PC-3 (cell line): ENCODE measurements at regions not wholly inside any gene's neighbourhood (a gene's known extent, or its start where the extent isn't known, plus 50 kb on each side); places are given as distances from the start of the nearest gene placed in this dataset.

Experiments used
- CTCF ChIP-seq: fragments of 300-600 bp; sonication (generic); conservative IDR thresholded peaks from 2 replicates; pipeline ENCODE4 v1.5.1; 2017; ENCODE audit warnings: antibody characterized with exemption, low read depth, mild to moderate bottlenecking, low read length
- EZH2 ChIP-seq: fragments of 300-600 bp; sonication (generic); IDR thresholded peaks from one replicate; pipeline ENCODE4 v1.6.1; 2017; ENCODE audit warnings: antibody characterized with exemption, mild to moderate bottlenecking, low read length; ENCODE audit not compliant: unreplicated experiment
- EZH2phosphoT487 ChIP-seq: fragments of 300-600 bp; sonication (generic); IDR thresholded peaks from 2 replicates; pipeline ENCODE4 v1.6.1; 2018; ENCODE audit warnings: mild to moderate bottlenecking, antibody characterized with exemption, low read length, borderline replicate concordance

GRCh38 chr18:55844382-55844781 is 256.4 kb upstream of the TCF4 start:
- TF ChIP-seq CTCF (no peak), EZH2phosphoT487 (no peak), EZH2 (no peak)
